NCI-H2196 treated with DMSO at 0.1 percent for 48 hours (cell line): ENCODE measurements at regions not wholly inside any gene's neighbourhood (a gene's known extent, or its start where the extent isn't known, plus 50 kb on each side); places are given as distances from the start of the nearest gene placed in this dataset.

Source experiments
- DNase-seq: peaks from one replicate; lab custom pipeline; 2025; ENCODE audit not compliant: unreplicated experiment; lab: John Stamatoyannopoulos, UW

GRCh38 chr5:11962122-11962521 lies 57.9 kb upstream of the CTNND2 start:
- no peak for DNase-seq

- DNase-seq, result no peak
These were observed 54.1 kb upstream of the CTNND2 start for GRCh38 chr5:11958321-11958720.

- DNase-seq, result no peak
These were observed 51.1 kb upstream of the CTNND2 start for GRCh38 chr5:11955331-11955730.
